Right lobe of liver (tissue), 6 donors: ENCODE measurements at regions not wholly inside any gene's neighbourhood (a gene's known extent, or its start where the extent isn't known, plus 50 kb on each side); places are given as distances from the start of the nearest gene placed in this dataset.

Experiments used
- ATAC-seq, 4 donors: fragments of 200-7000 bp; cut with Tn5 transposase; one replicate each; pipeline ENCODE4 v1.9.1; 2020; ENCODE audit warnings: mild to moderate bottlenecking in 4 of 4, moderate library complexity in 4 of 4
- DNase-seq, 3 donors: peaks; one replicate each; pipeline ENCODE4 v3.0.0-alpha.2; 2020
- H3K27ac ChIP-seq, 3 donors: fragments of 200-600 bp; one replicate each; pipeline ENCODE4 v1.8.0; 2022
- H3K27me3 ChIP-seq, 2 donors: fragments of 200-600 bp; one replicate each; pipeline ENCODE4 v1.8.0; 2022
- H3K36me3 ChIP-seq, 4 donors: fragments of 200-600 bp; sonication (generic) in 1 of 4; one replicate each; pipeline versions ENCODE4 v1.5.1 to v1.8.0; 2017 to 2022; ENCODE audit warnings: control low read depth in 1 of 4
- H3K4me1 ChIP-seq, 4 donors: fragments of 200-600 bp; sonication (generic) in 1 of 4; one replicate each; pipeline versions ENCODE4 v1.5.1 to v1.8.0; 2017 to 2022; ENCODE audit warnings: control low read depth in 1 of 4
- H3K4me3 ChIP-seq, 3 donors: fragments of 200-600 bp; one replicate each; pipeline ENCODE4 v1.8.0; 2022
- H3K9me3 ChIP-seq, 4 donors: fragments of 200-600 bp; sonication (generic) in 1 of 4; one replicate each; pipeline versions ENCODE4 v1.5.1 to v1.8.0; 2017 to 2022; ENCODE audit warnings: control low read depth in 1 of 4
- POLR2A ChIP-seq: fragments of 450-650 bp; IDR thresholded peaks from one replicate; pipeline ENCODE4 v1.6.1; 2017; ENCODE audit warnings: antibody characterized with exemption, mild to moderate bottlenecking
- WGBS: methylation state at CpG from one replicate; pipeline ENCODE4 v1.1.6; 2018; ENCODE audit warnings: low coverage, low lambda C conversion rate; ENCODE audit not compliant: insufficient coverage; ENCODE audit errors: missing lambda C conversion rate; 5-methylcytosine and 5-hydroxymethylcytosine counted together
- intact Hi-C, 2 donors: fragments of 100-400 bp; cut with DNase I; formaldehyde crosslinking; loops; one replicate each; pipeline versions ENCODE4 v1.11.2 to v1.14.1; 2022
- TF ChIP-seq, protein P1 (sequence below), 4 donors: fragments of 200-600 bp in 3 of 4; fragments of 450-650 bp in 1 of 4; IDR thresholded peaks; one replicate each; pipeline versions ENCODE4 v1.5.1 to v1.8.0; 2016 to 2022; ENCODE audit warnings: antibody characterized with exemption in 4 of 4, mild to moderate bottlenecking in 2 of 4
- donor health status: DM: no; HTN: yes; CAD: no.
- donor health status: DM: no; HTN: no; CAD: no.
- donor health status: DM: no; HTN: no; CAD: no.
- donor health status: DM: no; HTN: yes; CAD: no.
- donor health status: DM: no; HTN: yes; CAD: no.

DNA sequence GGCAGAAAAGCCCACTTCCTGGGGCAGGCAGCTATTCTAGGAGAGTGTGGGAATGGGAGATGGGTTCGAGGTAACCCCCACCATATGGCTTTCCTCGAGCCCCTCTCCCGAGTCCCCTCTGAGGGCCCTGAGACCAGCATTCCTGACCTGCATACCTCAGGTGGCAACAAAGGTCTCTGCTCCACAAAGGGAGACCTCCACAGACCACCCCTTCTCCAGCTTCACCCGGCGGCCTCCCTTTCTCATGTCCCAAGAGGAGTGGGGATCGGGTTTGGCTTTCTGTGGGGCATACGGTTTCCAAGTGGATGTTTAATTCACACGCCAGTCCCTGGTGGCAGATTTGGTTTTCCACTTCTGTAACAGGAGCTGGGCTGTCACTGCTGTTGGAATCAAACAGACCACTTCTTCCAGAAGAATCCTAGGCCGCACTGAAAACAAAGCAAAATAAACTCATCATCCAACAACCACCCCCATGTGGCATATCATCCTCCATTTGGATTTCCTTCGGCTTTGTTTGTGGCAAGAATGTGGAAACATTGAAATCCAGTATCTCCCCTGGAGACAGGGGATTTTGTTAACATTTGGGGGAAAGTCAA lies 83.2 kb downstream of the DLL1 start:
- Histone ChIP-seq H3K4me1 (no peaks in the 10 kb centered on the region), H3K27me3 (no peaks in the 10 kb centered on the region), H3K4me3 (no peak overlapping the region), H3K36me3 (no peaks in the 10 kb centered on the region), H3K27ac (no peak overlapping the region), H3K9me3 (no peaks in the 10 kb centered on the region)
- WGBS = 88% methylated on average over 8 of the region's 10 CpGs
- intact Hi-C loops = no loop called here
- DNase-seq (no peak), ATAC-seq (no peak)
- TF ChIP-seq, protein P1, sequence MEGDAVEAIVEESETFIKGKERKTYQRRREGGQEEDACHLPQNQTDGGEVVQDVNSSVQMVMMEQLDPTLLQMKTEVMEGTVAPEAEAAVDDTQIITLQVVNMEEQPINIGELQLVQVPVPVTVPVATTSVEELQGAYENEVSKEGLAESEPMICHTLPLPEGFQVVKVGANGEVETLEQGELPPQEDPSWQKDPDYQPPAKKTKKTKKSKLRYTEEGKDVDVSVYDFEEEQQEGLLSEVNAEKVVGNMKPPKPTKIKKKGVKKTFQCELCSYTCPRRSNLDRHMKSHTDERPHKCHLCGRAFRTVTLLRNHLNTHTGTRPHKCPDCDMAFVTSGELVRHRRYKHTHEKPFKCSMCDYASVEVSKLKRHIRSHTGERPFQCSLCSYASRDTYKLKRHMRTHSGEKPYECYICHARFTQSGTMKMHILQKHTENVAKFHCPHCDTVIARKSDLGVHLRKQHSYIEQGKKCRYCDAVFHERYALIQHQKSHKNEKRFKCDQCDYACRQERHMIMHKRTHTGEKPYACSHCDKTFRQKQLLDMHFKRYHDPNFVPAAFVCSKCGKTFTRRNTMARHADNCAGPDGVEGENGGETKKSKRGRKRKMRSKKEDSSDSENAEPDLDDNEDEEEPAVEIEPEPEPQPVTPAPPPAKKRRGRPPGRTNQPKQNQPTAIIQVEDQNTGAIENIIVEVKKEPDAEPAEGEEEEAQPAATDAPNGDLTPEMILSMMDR (IDR thresholded peaks at IDR 0.05) = no peak
- no peak for TF ChIP-seq POLR2A

DNA sequence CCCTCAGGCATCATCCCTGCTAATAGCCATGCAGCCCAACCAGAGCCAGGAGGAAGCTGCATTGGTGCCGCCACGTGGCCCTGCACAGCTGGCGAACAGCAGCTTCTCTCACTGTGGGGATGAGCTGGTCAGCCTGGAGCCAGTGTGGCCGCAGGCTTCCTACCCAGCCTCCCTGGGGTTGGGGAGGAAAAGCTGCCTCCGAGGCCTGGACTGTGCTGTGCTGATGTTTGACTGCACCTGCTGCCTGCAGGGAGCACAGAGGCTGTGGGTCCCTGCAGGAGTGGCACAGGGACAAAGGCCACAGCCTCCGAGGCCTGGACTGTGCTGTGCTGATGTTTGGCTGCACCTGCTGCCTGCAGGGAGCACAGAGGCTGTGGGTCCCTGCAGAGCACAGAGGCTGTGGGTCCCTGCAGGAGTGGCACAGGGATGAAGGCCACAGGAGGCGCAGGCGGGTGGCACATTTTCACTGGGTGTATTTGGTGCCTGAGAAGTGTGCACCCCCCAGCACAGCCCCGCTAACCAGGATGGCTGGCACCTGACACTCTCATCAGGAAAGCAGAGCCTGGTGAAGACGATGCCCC lies 83.9 kb downstream of the DLL1 start:
- no peaks in the 10 kb centered on the region for H3K4me1 ChIP-seq
- no peaks in the 10 kb centered on the region for H3K36me3 ChIP-seq
- no peak overlapping the region for H3K27ac ChIP-seq
- intact Hi-C loops = no loop called here
- H3K9me3 ChIP-seq = no peaks in the 10 kb centered on the region
- TF ChIP-seq, protein P1 (IDR thresholded peaks at IDR 0.05) = no peak
- TF ChIP-seq POLR2A = no peak
- 70% methylated on average over 2 of the region's 10 CpGs for WGBS
- no peak for ATAC-seq
- no peak overlapping the region for H3K4me3 ChIP-seq
- DNase-seq = peak in 1 of 3 donors; percentile 41
- H3K27me3 ChIP-seq = no peaks in the 10 kb centered on the region

DNA sequence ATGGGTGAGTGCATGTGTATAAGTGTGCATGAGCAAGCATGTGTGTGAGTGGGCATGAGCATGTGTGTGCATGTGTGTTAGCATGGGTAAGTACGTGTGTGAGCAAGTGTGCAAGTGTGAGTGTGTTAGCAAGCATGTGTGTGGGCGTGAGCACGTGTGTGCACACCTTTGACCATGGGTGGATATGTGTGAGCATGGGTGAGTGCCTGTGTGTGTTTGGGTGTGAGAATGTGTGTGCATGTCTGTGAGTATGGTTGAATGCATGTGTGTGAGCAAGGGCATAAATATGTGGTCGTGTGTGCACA lies 84.6 kb downstream of the DLL1 start:
- intact Hi-C loops = no loop called here
- ATAC-seq (no peak), DNase-seq (no peak)

DNA sequence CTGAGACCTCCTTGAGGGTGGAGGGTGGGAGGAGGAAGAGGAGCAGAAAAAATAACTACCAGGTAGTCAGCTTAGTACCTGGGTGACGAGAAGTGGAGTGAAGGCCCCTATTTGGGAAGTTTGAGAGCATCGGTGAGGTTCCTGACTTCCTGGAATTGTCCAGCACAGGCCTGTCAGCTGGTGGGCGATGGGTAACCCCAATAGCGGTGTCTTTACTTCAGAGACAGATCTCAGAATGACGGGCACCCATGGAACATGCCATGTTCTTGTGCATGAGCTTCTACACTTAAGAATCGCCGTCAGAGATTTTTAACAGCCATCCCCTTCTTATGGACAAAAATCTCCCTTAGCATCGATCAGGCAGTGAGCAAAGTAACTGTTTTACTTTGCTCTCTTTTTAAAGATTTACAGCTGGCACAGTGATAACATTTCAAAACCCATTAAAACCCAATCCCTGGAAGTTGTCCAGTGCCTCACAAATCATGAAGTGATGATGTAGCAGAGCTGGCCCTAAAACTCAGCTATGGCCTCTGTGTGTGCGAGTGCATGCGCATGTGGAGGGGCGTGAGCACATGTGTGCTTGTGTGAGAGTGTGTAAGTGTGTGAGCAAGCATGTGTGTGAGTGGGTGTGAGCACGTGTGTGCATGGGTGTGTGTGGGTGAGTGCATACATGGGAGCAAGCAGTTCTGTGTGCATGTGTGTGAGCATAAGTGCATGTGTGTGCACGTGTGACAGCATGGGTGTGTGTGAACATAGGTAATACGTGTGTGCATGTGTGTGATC lies 85.2 kb downstream of the DLL1 start:
- no peak overlapping the region for H3K27ac ChIP-seq
- no peaks in the 10 kb centered on the region for H3K9me3 ChIP-seq
- no peaks in the 10 kb centered on the region for H3K27me3 ChIP-seq
- no peaks in the 10 kb centered on the region for H3K36me3 ChIP-seq
- H3K4me3 ChIP-seq = no peak overlapping the region
- no peak for TF ChIP-seq POLR2A
- TF ChIP-seq, protein P1 (IDR thresholded peaks at IDR 0.05) = no peak
- WGBS = 73% methylated on average over 9 of the region's 14 CpGs
- no peaks in the 10 kb centered on the region for H3K4me1 ChIP-seq
- intact Hi-C loops = no loop called here
- DNase-seq (no peak), ATAC-seq (no peak)

More for the DNA sequence above, 84.6 kb downstream of the DLL1 start:
- TF ChIP-seq, protein P1 (IDR thresholded peaks at IDR 0.05) = no peak
- no peak for TF ChIP-seq POLR2A
- no peaks in the 10 kb centered on the region for H3K9me3 ChIP-seq
- no peaks in the 10 kb centered on the region for H3K27me3 ChIP-seq
- no peaks in the 10 kb centered on the region for H3K4me1 ChIP-seq
- H3K36me3 ChIP-seq = no peaks in the 10 kb centered on the region
- 96% methylated on average over 4 of the region's 4 CpGs for WGBS
- no peak overlapping the region for H3K27ac ChIP-seq
- no peak overlapping the region for H3K4me3 ChIP-seq
